Ovary (tissue), 7 donors: ENCODE measurements at regions not wholly inside any gene's neighbourhood (a gene's known extent, or its start where the extent isn't known, plus 50 kb on each side); places are given as distances from the start of the nearest gene placed in this dataset.

ENCODE experiments used
- DNase-seq, 5 donors: peaks; one replicate each; pipeline ENCODE4 v3.0.0-alpha.2; 2019 to 2020
- H3K27ac ChIP-seq, 2 donors: fragments of 200-600 bp; one replicate each; pipeline versions ENCODE4 v1.5.1 to v1.8.0; 2019 to 2022
- H3K27me3 ChIP-seq: fragments of 200-600 bp; one replicate; pipeline ENCODE4 v1.8.0; 2022
- H3K36me3 ChIP-seq: fragments of 200-600 bp; sonication (generic); one replicate; pipeline ENCODE4 v1.5.1; 2019
- H3K4me1 ChIP-seq: one replicate; pipeline ENCODE4 v1.8.1; 2013; ENCODE audit warnings: mild to moderate bottlenecking, moderate library complexity; ENCODE audit not compliant: insufficient read depth
- H3K4me3 ChIP-seq: fragments of 200-600 bp; sonication (generic); one replicate; pipeline ENCODE4 v1.5.1; 2017
- H3K9me3 ChIP-seq, 2 donors: fragments of 200-600 bp in 1 of 2; sonication (generic) in 1 of 2; one replicate each; pipeline versions ENCODE4 v1.5.1 to v1.8.1; 2013 to 2019; ENCODE audit warnings: mild to moderate bottlenecking in 1 of 2, moderate library complexity in 1 of 2
- CTCF ChIP-seq, 3 donors: fragments of 450-650 bp in 2 of 3; fragments of 200-600 bp in 1 of 3; IDR thresholded peaks; one replicate each; pipeline versions ENCODE4 v1.5.1 to v1.8.0; 2016 to 2022; ENCODE audit warnings: antibody characterized with exemption in 3 of 3, mild to moderate bottlenecking in 1 of 3
- EP300 ChIP-seq: sonication (generic); formaldehyde crosslinking; IDR thresholded peaks from one replicate; pipeline ENCODE4 v1.6.1; 2017; ENCODE audit warnings: antibody characterized with exemption
- POLR2A ChIP-seq: fragments of 450-650 bp; IDR thresholded peaks from one replicate; pipeline ENCODE4 v1.6.1; 2017; ENCODE audit warnings: antibody characterized with exemption, mild to moderate bottlenecking, moderate library complexity
- WGBS, 3 donors: extraction: QIAGEN DNeasy Blood & Tissue Kit in 1 of 3; methylation state at CpG; one replicate each; pipeline versions ENCODE4 v1.1.5 to v1.1.7; 2013 to 2017; 5-methylcytosine and 5-hydroxymethylcytosine counted together
- intact Hi-C, 4 donors: fragments of 100-400 bp; cut with DNase I; formaldehyde crosslinking; loops; one replicate each; pipeline versions ENCODE4 v1.11.0 to v1.15.1; 2022 to 2023
- donor health status: DM: no; HTN: no; CAD: no; lungs with moderate emphysema.
- donor health status: DM: no; HTN: no; CAD: no.
- donor health status: Bipolar disorder and iron deficiency.
- donor health status: DM: no; HTN: no; CAD: no.
- donor health status: DM: yes; HTN: yes; CAD: no.

DNA sequence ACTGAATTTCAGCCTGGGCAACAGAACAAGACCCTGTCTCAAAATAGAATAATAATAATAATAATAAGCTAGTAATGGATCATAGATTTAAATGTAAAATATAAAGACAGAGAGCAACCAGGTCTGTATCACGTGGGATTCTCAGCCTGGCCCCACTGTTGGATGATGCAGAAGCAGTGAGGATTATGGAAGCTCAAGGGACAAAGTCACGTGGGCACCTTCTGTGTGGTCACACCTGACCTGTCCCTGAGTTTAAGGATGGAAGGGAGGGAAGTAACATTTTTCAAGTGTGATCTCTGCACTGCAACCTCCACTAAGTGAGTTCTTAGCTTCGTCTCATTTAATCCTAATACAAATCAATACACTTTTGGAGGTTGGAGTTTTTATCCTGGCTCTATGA is 212.5 kb upstream of the IER5L start:
- no peaks in the 10 kb centered on the region for H3K9me3 ChIP-seq
- no peaks in the 10 kb centered on the region for H3K4me1 ChIP-seq
- no peaks in the 10 kb centered on the region for H3K27me3 ChIP-seq
- no peak for DNase-seq
- intact Hi-C loops: loop anchor here in 1 of 4 donors (10.0 kb wide), 1 partner anchor 194 kb away; no protein-coding TSS in a partner anchor
- H3K27ac ChIP-seq: no peak overlapping the region
- TF ChIP-seq POLR2A: no peak
- no peak for TF ChIP-seq CTCF (IDR thresholded peaks at IDR 0.05)
- TF ChIP-seq EP300: no peak
- no peak overlapping the region for H3K4me3 ChIP-seq
- H3K36me3 ChIP-seq: no peaks in the 10 kb centered on the region
- 83 to 90% (median 90%) methylated on average over 3 of the region's 3 CpGs for WGBS, 3 donors

DNA sequence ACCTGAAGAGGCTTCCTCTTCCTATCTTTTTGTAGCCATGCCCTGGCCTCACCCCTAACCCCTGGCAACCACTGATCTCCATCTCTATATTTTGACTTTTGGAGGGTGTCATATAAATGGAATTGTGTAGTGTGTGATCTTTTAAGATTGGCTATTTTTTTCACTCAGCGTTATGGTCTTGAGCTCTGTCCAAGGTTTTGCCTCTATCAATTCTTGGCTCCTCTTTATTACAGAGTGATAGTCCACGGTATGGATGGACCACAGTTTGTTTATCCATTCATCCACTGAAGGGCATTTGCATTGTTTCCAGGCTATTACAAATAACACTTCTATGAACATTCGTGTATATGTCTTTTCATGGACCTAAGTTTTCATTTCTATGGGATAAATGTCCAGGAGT is 209.8 kb upstream of the IER5L start:
- Histone ChIP-seq H3K9me3 (no peaks in the 10 kb centered on the region), H3K4me3 (no peak overlapping the region), H3K27ac (no peak overlapping the region), H3K27me3 (no peaks in the 10 kb centered on the region), H3K4me1 (peaks cover 1% of the 10 kb centered on the region), H3K36me3 (no peaks in the 10 kb centered on the region)
- TF ChIP-seq POLR2A: no peak
- TF ChIP-seq EP300: no peak
- TF ChIP-seq CTCF (IDR thresholded peaks at IDR 0.05): no peak
- intact Hi-C loops: loop anchor here in 2 of 4 donors (10.0 kb wide), 1 partner anchor 217 kb away; no protein-coding TSS in a partner anchor
- whole genome bisulfite sequencing, 3 donors: 9 to 24% (median 18%) methylated on average over 3 of the region's 3 CpGs
- DNase-seq: no peak

- DNase-seq: no peak
- 77 to 88% (median 78%) methylated on average over 6 of the region's 6 CpGs for WGBS, 3 donors
- H3K36me3 ChIP-seq: no peaks in the 10 kb centered on the region
- no peaks in the 10 kb centered on the region for H3K9me3 ChIP-seq
- TF ChIP-seq POLR2A: no peak
- TF ChIP-seq EP300: no peak
- TF ChIP-seq CTCF (IDR thresholded peaks at IDR 0.05): no peak
- peaks cover 4% of the 10 kb centered on the region for H3K4me1 ChIP-seq
- no peak overlapping the region for H3K27ac ChIP-seq
- intact Hi-C loops: loop anchor here in 2 of 4 donors (10.0 kb wide), 1 partner anchor 218 kb away; no protein-coding TSS in a partner anchor
- no peaks in the 10 kb centered on the region for H3K27me3 ChIP-seq
- no peak overlapping the region for H3K4me3 ChIP-seq
Measured at GRCh38 chr9:129386812-129387177, 208.7 kb upstream of the IER5L start.

- H3K27ac ChIP-seq: no peak overlapping the region
- intact Hi-C loops: loop anchor here in 2 of 4 donors (10.0 kb wide), 1 partner anchor 219 kb away; no protein-coding TSS in a partner anchor
- H3K9me3 ChIP-seq: no peaks in the 10 kb centered on the region
- H3K27me3 ChIP-seq: no peaks in the 10 kb centered on the region
- TF ChIP-seq CTCF (IDR thresholded peaks at IDR 0.05): no peak
- TF ChIP-seq EP300: no peak
- TF ChIP-seq POLR2A: no peak
- no peaks in the 10 kb centered on the region for H3K36me3 ChIP-seq
- H3K4me1 ChIP-seq: peaks cover 4% of the 10 kb centered on the region
- no peak overlapping the region for H3K4me3 ChIP-seq
- no peak for DNase-seq
- 90 to 94% (median 91%) methylated on average over 11 of the region's 11 CpGs for WGBS, 3 donors
Measured at GRCh38 chr9:129385211-129385934, 207.3 kb upstream of the IER5L start.
